HK-2 (cell line): ENCODE measurements at regions not wholly inside any gene's neighbourhood (a gene's known extent, or its start where the extent isn't known, plus 50 kb on each side); places are given as distances from the start of the nearest gene placed in this dataset.
"Not testable (repeated sequence)": the region's sequence is repeated elsewhere in the genome, so short reads cannot be mapped to it uniquely, and the experiment has no call there.

Source experiments
- DNase-seq: peaks from one replicate; pipeline ENCODE4 v3.0.0-alpha.2; 2018; ENCODE audit not compliant: unreplicated experiment

DNA sequence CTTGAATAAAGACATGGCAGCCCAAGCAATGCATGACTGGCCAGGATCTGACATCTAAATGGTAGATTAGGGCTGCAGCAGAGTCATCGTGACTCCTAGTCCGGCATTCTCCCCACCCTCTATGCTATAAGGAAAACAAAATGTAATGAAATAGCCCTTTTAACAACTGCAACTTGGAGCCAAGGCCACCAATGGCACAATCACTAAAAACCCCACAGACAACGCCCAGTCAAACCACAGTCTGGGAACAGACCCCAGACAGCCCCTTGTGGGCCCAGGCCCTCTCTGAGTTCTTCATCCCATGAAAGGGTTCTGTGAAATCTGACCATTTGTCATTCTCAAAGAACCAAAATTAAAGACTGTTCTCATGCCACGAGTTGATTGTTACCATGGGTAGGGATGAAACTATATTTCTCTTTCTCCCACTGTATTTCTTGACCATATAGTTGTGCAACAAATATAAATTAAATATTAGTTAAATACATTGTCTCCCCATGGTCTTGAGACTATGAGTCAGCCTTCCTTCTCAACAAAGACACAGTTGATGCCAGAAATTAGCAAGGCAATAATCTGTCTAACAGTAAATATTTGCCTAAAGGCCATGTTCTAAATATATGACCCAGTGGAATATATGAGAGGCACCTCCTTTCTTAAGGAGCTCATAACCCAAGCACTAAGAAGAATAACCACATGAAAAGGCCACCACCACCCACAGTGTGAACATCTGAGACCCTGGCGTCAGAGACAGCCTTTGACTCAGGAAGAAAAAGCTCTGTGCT lies 85.6 kb upstream of the SSTR4 start:
- DNase-seq = no peak

DNA sequence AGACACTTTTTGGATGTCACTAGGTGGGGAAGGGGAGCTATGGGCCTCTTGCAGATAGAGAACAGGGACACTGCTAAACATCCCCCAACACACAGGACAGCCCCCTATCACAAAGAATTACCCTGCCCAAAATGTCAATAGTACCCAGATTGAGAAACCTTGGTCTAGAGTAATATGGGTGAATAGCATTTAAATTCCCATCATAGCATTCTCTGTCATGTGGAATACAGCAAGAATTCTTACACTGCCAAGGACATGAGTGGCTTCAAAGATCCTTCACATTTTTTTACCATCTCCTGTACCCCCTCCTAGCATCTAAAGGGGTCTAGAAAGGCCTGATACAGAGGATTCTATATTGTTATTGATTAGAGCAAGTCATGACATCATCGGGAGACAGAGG lies 83.1 kb upstream of the SSTR4 start:
- no peak for DNase-seq

GRCh38 chr20:22954661-22955060 lies 80.5 kb upstream of the SSTR4 start:
- DNase-seq = no peak

GRCh38 chr20:22958390-22958789 lies 76.7 kb upstream of the SSTR4 start:
- DNase-seq = no peak

DNA sequence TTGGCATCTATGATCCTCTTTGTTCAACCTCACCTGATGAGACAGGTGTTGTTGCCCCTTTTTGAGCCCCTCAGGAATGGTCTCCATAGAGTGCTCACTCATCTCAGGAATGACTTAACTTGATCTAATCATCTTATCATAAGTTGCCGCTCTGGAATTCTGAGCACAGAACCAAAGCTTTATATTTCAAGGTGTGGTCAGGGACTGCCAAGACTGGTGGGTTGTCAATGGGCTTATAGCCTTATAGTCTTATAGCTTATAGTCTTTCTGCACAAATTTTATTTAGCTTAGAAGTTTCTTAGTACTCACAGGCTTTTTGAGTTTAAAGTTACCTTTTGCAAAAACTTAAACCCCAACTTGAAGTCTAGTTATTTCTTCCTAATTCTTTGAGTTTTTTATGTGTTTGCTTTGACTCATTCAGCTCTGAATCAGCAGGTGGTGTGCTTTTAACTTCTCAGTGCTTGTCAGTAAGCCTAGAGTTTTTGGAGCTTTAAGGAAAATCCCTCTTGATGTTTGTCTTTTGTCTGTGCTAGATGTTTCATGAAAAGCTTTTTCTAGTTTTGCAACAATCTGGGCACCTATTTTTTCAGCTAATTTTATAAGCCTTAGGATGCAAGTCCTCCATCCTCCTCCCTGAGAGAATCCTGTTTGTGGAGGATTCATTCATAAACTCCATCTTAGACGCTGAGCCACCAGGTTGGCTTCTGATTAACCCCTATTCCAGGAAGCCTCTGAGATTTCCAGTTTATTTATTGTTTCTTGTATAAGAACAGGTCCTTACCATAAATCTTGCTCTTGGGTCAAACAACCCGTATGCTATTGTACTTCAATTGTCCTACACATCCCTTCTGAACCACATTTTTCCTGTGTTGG lies 72.3 kb upstream of the SSTR4 start:
- DNase-seq = no peak

DNA sequence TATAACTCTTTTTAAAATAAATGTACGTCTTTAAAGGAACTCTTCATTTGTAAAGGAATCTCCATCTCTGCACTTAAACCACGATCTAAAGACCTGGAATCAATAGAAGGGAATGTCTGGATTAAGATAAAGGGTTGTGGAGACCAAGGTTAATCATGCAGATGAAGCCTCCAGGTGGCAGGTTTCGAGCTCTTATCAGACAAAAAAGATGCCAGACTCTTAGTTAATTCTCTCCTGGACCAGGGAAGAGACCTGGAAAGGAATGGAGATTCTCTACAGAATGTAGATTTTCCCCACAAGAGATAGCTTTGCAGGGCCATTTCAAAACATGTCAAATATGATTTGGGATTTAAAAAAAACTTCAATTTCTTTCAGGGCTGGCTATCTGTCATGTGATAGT lies 71.5 kb upstream of the SSTR4 start:
- no peak for DNase-seq

DNA sequence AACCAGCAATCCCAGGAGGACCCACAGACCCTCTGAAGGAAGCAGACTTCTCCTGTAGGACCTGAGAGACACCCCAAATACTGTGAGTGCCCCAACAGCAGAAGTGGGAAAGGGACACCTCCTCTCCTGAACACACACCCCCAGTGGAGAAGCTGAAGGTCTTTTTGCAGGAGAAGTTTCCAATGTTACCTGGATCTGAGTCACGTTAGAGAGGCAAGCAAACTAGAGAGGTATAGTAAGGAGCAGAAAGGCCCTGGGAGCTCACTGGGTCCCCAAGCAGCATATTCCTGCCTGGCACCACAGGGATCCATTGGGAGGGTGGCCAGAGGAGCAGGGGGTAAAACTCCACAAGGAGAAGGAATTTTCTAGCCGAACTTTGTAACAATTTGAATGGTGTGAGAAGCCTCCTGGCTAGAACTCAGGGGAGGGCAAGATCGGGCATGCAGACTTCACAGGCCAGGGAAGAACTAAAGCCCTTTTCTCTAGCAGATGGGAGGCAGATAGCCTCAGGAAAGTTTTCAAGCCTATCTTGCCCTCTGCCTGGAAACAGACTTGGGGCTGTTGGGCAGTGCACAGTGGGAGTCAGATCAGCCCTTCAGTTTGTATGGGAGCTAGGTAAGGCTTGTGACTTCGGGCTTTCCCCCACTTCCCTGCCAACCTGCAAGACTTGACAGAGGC lies 68.2 kb upstream of the SSTR4 start:
- DNase-seq = no peak

- DNase-seq = not testable (repeated sequence)
Measured at GRCh38 chr20:22967706-22968105, 67.4 kb upstream of the SSTR4 start.

DNA sequence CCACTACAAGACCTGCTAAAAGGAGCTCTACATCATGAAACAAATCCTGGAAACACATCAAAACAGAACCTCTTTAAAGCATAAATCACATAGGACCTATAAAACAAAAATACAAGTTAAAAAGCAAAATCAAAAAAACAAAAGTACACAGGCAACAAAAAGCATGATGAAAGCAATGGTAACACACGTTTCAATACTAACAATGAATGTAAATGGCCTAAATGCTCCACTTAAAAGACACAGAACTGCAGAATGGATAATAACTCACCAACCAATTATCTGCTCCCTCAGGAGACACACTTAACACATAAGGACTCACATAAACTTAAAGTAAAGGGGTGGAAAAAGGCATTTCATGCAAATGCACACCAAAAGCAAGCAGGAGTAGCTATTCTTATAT lies 66.1 kb upstream of the SSTR4 start:
- not testable (repeated sequence) for DNase-seq

DNA sequence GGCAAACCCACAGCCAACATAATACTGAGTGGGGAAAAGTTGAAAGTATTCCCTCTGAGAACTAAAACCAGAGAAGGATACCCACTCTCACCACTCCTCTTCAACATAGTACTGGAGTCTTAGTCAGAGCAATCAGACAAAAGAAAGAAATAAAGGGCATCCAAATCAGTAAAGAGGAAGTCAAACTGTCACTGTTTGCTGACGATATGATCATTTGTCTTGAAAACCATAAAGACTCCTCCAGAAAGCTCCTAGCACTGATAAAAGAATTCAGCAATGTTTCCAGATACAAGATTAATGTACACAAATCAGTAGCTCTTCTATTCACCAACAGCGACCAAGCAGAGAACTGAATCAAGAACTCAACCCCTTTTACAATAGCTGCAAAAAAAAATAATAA lies 64.0 kb upstream of the SSTR4 start:
- DNase-seq = not testable (repeated sequence)

- peak; percentile 25 for DNase-seq
Measured at GRCh38 chr20:22974354-22974753, 60.8 kb upstream of the SSTR4 start.

DNA sequence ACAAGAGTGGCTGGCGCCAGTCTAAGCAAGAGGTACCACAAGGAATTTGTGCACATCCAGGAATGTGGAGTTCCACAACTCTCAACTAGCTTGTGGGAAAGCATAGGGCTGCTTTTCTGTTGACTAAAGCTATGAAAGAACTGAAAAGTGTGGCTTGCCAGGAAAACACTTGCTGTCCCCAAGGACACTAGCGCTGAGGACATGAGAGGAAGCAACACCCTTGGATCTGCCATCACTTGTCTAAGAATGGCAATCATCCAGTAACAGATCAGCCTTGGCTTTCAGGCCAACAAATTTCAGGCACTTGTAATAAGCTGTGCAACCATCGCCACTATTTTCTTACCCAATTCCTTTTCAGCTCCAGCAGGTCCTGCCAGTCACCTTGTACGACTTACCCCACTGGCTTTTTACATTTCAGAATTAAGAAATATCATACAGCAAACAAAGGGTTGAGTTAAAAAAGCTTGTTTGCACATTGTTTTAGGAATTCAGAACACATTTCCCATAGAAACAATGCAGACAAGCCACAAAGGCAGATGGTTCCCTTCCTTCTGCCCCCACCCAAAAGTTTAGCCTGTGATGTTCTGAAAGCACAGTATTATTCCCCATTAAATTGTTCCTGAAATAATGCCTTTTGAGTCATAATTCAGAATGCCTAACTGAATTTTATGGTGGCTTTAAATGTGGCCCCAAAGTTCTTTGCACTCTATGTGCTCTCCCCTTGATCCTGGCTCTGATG lies 57.9 kb upstream of the SSTR4 start:
- no peak for DNase-seq

- DNase-seq = no peak
Measured at GRCh38 chr20:22984008-22984407, 51.1 kb upstream of the SSTR4 start.

- DNase-seq = peak; percentile 6
Measured at GRCh38 chr20:22984606-22985005, 50.5 kb upstream of the SSTR4 start.

DNA sequence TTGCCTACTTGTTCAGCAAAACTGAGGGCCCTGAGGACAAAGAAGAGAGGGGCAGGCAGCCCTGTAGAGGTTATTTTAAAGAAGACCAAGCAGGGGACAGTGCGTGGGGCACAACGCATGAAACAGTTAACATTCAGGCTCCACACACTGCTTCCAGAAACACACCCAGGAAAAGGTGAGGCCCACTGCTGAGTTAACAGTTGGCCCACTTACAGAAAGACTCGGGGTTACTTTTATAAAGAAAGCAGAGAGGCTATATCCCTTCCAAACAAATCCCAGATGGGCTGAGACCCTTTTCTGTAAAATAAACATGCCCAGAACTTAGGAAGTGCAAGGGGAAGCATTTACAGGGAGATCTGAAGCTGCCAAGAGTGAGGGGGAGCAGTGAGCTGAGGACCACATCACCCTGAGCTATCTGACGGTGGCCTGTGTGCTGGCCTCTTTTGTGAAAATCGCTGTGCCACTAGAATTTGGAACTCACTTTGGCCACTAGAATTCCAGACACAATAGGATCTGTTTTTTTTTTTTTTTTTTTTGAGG lies 49.8 kb upstream of the SSTR4 start:
- no peak for DNase-seq
